MM.1S (cell line): ENCODE measurements at regions not wholly inside any gene's neighbourhood (a gene's known extent, or its start where the extent isn't known, plus 50 kb on each side); places are given as distances from the start of the nearest gene placed in this dataset.

Experiments used
- DNase-seq: peaks from one replicate; pipeline ENCODE4 v3.0.0-alpha.2; 2015
- H2AFZ ChIP-seq: fragments of 300-600 bp; sonication (generic); 2 replicates; pipeline ENCODE4 v1.6.0; 2016; ENCODE audit warnings: antibody characterized with exemption, low read length
- H3F3A ChIP-seq: fragments of 300-600 bp; sonication (generic); 2 replicates; pipeline ENCODE4 v1.6.1; 2016; ENCODE audit warnings: mild to moderate bottlenecking, antibody characterized with exemption, low read length, moderate library complexity, mixed read lengths; ENCODE audit not compliant: insufficient read depth
- H3K27ac ChIP-seq: fragments of 300-600 bp; sonication (generic); 2 replicates; pipeline ENCODE4 v1.5.1; 2016; ENCODE audit warnings: mild to moderate bottlenecking, low read length
- H3K27me3 ChIP-seq: fragments of 300-600 bp; sonication (generic); replicated peaks from 2 replicates; pipeline ENCODE4 v1.6.0; 2016; ENCODE audit warnings: low read length; ENCODE audit not compliant: insufficient read depth
- H3K36me3 ChIP-seq: fragments of 300-600 bp; sonication (generic); replicated peaks from 2 replicates; pipeline ENCODE4 v1.6.1; 2016; ENCODE audit warnings: mild to moderate bottlenecking, low read length, mixed read lengths; ENCODE audit not compliant: insufficient read depth
- H3K4me1 ChIP-seq: fragments of 300-600 bp; sonication (generic); 2 replicates; pipeline ENCODE4 v1.6.1; 2016; ENCODE audit warnings: low read length, mixed read lengths
- H3K4me2 ChIP-seq: fragments of 300-600 bp; sonication (generic); 2 replicates; pipeline ENCODE4 v1.6.0; 2016; ENCODE audit warnings: low read depth, low read length
- H3K4me3 ChIP-seq: fragments of 300-600 bp; sonication (generic); 2 replicates; pipeline ENCODE4 v1.5.1; 2016; ENCODE audit warnings: low read length, mixed read lengths
- H3K79me2 ChIP-seq: fragments of 300-600 bp; sonication (generic); 2 replicates; pipeline ENCODE4 v1.6.1; 2016; ENCODE audit warnings: mixed run types, low read length, mixed read lengths
- H3K9ac ChIP-seq: fragments of 300-600 bp; sonication (generic); 2 replicates; pipeline ENCODE4 v1.6.1; 2016; ENCODE audit warnings: low read length, mixed read lengths
- H3K9me2 ChIP-seq: fragments of 300-600 bp; sonication (generic); replicated peaks from 2 replicates; pipeline ENCODE4 v1.6.1; 2016; ENCODE audit warnings: mild to moderate bottlenecking, low read length, mixed read lengths; ENCODE audit not compliant: insufficient read depth
- H3K9me3 ChIP-seq: fragments of 300-600 bp; sonication (generic); replicated peaks from 2 replicates; pipeline ENCODE4 v1.6.1; 2016; ENCODE audit warnings: mild to moderate bottlenecking, low read length, mixed read lengths; ENCODE audit not compliant: insufficient read depth
- H4K20me1 ChIP-seq: fragments of 300-600 bp; sonication (generic); 2 replicates; pipeline ENCODE4 v1.6.1; 2016; ENCODE audit warnings: mild to moderate bottlenecking, low read length, moderate library complexity, mixed read lengths; ENCODE audit not compliant: insufficient read depth
- CTCF ChIP-seq: fragments of 300-600 bp; sonication (generic); IDR thresholded peaks from 2 replicates; pipeline ENCODE4 v1.5.1; 2016; ENCODE audit warnings: antibody characterized with exemption, low read length, mixed read lengths
- EZH2 ChIP-seq: fragments of 300-600 bp; sonication (generic); optimal IDR thresholded peaks from 2 replicates; pipeline ENCODE3; 2017; ENCODE audit warnings: low read depth, mild to moderate bottlenecking, antibody characterized with exemption, low read length, mixed read lengths
- EZH2phosphoT487 ChIP-seq: fragments of 300-600 bp; sonication (generic); IDR thresholded peaks from 2 replicates; pipeline ENCODE4 v1.6.1; 2018; ENCODE audit warnings: antibody characterized with exemption, low read length

DNA sequence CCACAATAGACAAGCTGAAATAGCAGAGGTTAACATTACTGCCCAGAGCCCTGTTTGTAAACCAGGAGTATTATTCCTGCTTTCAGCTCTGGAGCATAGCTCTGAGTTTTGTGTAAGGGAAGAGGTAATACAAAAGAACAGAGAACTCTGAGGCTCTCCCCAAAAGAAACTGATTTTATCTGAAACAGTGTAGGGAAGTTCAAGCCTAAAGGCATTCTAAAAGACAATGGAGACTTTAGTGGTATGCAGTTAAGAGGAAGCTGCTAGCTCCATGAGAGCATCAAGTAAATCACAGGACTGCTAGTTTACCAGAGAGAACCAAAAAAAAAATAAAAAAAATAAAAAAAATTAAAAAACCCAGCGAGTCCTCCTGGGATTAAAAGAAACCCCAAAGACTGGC, 146.6 kb upstream of the PCSK5 start:
- TF ChIP-seq CTCF: no peak
- no peak for TF ChIP-seq EZH2
- TF ChIP-seq EZH2phosphoT487: no peak

GRCh38 chr9:75754080-75754479, 136.4 kb upstream of the PCSK5 start:
- no peaks in the 10 kb centered on the region for H3K9me2 ChIP-seq
- no peak overlapping the region for H2AFZ ChIP-seq
- TF ChIP-seq CTCF: no peak
- no peak for TF ChIP-seq EZH2
- TF ChIP-seq EZH2phosphoT487: no peak
- H3K4me3 ChIP-seq: no peak overlapping the region
- no peak overlapping the region for H3K27ac ChIP-seq
- H3F3A ChIP-seq: no peaks in the 10 kb centered on the region
- no peaks in the 10 kb centered on the region for H3K36me3 ChIP-seq
- no peaks in the 10 kb centered on the region for H3K9me3 ChIP-seq
- no peaks in the 10 kb centered on the region for H3K79me2 ChIP-seq
- H3K4me2 ChIP-seq: no peak overlapping the region
- no peaks in the 10 kb centered on the region for H4K20me1 ChIP-seq
- no peak for DNase-seq
- no peaks in the 10 kb centered on the region for H3K27me3 ChIP-seq
- no peak overlapping the region for H3K9ac ChIP-seq
- H3K4me1 ChIP-seq: no peaks in the 10 kb centered on the region

More for the DNA sequence above, 146.6 kb upstream of the PCSK5 start:
- H2AFZ ChIP-seq: no peak overlapping the region
- DNase-seq: no peak
- no peaks in the 10 kb centered on the region for H3K27me3 ChIP-seq
- no peaks in the 10 kb centered on the region for H3F3A ChIP-seq
- no peaks in the 10 kb centered on the region for H3K9me2 ChIP-seq
- H4K20me1 ChIP-seq: no peaks in the 10 kb centered on the region
- H3K4me3 ChIP-seq: no peak overlapping the region
- H3K4me1 ChIP-seq: no peaks in the 10 kb centered on the region
- no peaks in the 10 kb centered on the region for H3K9me3 ChIP-seq
- H3K36me3 ChIP-seq: no peaks in the 10 kb centered on the region
- H3K27ac ChIP-seq: no peak overlapping the region
- H3K4me2 ChIP-seq: no peak overlapping the region
- H3K9ac ChIP-seq: no peak overlapping the region
- H3K79me2 ChIP-seq: no peaks in the 10 kb centered on the region

GRCh38 chr9:75775166-75775565, 115.3 kb upstream of the PCSK5 start:
- H4K20me1 ChIP-seq: no peaks in the 10 kb centered on the region
- no peaks in the 10 kb centered on the region for H3K4me1 ChIP-seq
- no peak overlapping the region for H3K27ac ChIP-seq
- no peak overlapping the region for H3K4me2 ChIP-seq
- H3F3A ChIP-seq: no peaks in the 10 kb centered on the region
- H3K79me2 ChIP-seq: no peaks in the 10 kb centered on the region
- no peaks in the 10 kb centered on the region for H3K9me2 ChIP-seq
- H3K9me3 ChIP-seq: no peaks in the 10 kb centered on the region
- H3K9ac ChIP-seq: no peak overlapping the region
- H3K27me3 ChIP-seq: no peaks in the 10 kb centered on the region
- H3K4me3 ChIP-seq: no peak overlapping the region
- no peaks in the 10 kb centered on the region for H3K36me3 ChIP-seq
- no peak for TF ChIP-seq EZH2
- no peak for TF ChIP-seq CTCF
- TF ChIP-seq EZH2phosphoT487: no peak
- no peak overlapping the region for H2AFZ ChIP-seq
- no peak for DNase-seq
